Ectodermal cell (in vitro differentiated cells): ENCODE measurements at regions not wholly inside any gene's neighbourhood (a gene's known extent, or its start where the extent isn't known, plus 50 kb on each side); places are given as distances from the start of the nearest gene placed in this dataset.

Experiments used
- H3K27ac ChIP-seq: 2 replicates; pipeline ENCODE4 v1.7.0; 2013; ENCODE audit warnings: mild to moderate bottlenecking, low read depth, low read length; ENCODE audit not compliant: insufficient read depth, poor library complexity, severe bottlenecking
- H3K27me3 ChIP-seq: 2 replicates; pipeline ENCODE4 v1.7.0; 2013; ENCODE audit warnings: mild to moderate bottlenecking, low read length; ENCODE audit not compliant: insufficient read depth, control insufficient read depth, poor library complexity, severe bottlenecking
- H3K36me3 ChIP-seq: one replicate; pipeline ENCODE4 v1.7.0; 2013; ENCODE audit warnings: low read length; ENCODE audit not compliant: control insufficient read depth, insufficient read depth
- H3K4me1 ChIP-seq: one replicate; pipeline ENCODE4 v1.7.0; 2013; ENCODE audit warnings: low read length; ENCODE audit not compliant: control insufficient read depth, insufficient read depth
- H3K4me3 ChIP-seq: 2 replicates; pipeline ENCODE4 v1.7.0; 2013; ENCODE audit warnings: low read depth, low read length, control low read depth; ENCODE audit not compliant: insufficient read depth
- H3K9me3 ChIP-seq: 2 replicates; pipeline ENCODE4 v1.7.0; 2013; ENCODE audit warnings: mild to moderate bottlenecking, low read length, moderate library complexity; ENCODE audit not compliant: control insufficient read depth
- WGBS, 2 experiments: methylation state at CpG; one replicate each; pipeline ENCODE4 v1.1.7; 2013; ENCODE audit warnings: missing lambda C conversion rate in 2 of 2; 5-methylcytosine and 5-hydroxymethylcytosine counted together

DNA sequence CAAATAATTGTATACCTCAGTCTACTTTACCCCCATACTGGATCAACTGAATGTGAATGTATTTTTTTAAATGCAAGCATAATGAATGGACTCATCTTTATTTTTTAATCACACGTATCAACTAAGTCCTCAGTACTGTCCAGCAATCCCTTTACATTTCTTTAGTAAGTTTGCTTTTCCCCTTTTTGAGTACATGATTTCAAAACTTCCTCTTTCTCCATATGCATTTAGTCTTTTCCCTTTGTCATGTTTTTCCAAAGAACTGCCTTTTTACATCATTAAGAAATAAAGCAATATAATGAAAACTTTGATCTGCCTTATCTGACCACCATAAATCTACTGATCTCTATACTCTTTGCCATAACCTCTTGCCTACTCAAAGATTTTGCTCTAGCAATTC is 182.5 kb upstream of the AKR1E2 start:
- H3K9me3 ChIP-seq: no peaks in the 10 kb centered on the region
- no peak overlapping the region for H3K4me3 ChIP-seq
- no peak overlapping the region for H3K27ac ChIP-seq
- no peaks in the 10 kb centered on the region for H3K36me3 ChIP-seq
- WGBS, 2 experiments: 91 to 97% methylated on average over 1 of the region's 1 CpG
- no peaks in the 10 kb centered on the region for H3K27me3 ChIP-seq
- H3K4me1 ChIP-seq: no peaks in the 10 kb centered on the region

DNA sequence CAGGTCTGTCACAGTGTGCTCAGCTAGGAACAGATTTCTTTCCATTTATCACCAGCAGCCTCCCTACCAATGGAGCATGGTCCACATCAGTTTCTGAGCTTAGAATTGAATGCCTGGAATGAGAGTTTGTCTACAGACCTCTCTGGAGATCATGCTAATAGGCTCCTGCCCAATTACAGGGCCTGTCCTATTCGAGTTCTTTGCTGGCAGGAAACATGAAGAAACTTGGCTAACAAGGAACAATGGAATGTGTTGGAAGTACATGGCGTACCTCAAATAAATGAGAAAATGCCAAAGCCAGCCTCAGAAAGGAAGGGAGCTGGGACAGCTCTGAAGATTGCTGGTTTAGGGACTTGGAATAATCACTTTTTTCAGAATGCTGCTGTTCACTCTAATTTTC is 186.0 kb upstream of the AKR1E2 start:
- H3K27ac ChIP-seq: no peak overlapping the region
- WGBS, 2 experiments: 90 to 94% methylated on average over 2 of the region's 2 CpGs
- H3K9me3 ChIP-seq: no peaks in the 10 kb centered on the region
- H3K4me1 ChIP-seq: no peaks in the 10 kb centered on the region
- H3K36me3 ChIP-seq: no peaks in the 10 kb centered on the region
- no peak overlapping the region for H3K4me3 ChIP-seq
- H3K27me3 ChIP-seq: no peaks in the 10 kb centered on the region

DNA sequence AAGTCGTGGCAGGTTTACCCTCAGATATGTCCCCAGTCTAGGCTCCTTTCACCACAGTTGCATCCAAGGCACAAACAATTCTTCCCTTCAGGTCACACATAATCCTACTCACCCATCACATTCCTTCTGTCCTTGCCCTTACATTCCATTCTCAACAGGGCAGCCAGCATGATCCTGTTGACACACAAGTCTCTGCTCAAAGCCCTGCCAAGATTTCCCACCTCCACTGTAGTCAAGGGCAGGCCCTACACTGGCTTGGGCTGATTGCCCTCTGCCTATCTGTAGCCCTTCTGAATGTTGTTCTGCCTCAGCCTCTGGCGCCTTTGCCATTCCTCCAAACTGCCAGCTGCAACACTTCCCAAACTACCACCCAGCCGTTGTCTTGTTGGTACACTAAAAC is 187.9 kb upstream of the AKR1E2 start:
- Histone ChIP-seq H3K27me3 (no peaks in the 10 kb centered on the region), H3K4me1 (no peaks in the 10 kb centered on the region), H3K4me3 (no peak overlapping the region), H3K27ac (no peak overlapping the region), H3K9me3 (no peaks in the 10 kb centered on the region), H3K36me3 (no peaks in the 10 kb centered on the region)
- 89 to 95% methylated on average over 3 of the region's 3 CpGs for WGBS, 2 experiments

DNA sequence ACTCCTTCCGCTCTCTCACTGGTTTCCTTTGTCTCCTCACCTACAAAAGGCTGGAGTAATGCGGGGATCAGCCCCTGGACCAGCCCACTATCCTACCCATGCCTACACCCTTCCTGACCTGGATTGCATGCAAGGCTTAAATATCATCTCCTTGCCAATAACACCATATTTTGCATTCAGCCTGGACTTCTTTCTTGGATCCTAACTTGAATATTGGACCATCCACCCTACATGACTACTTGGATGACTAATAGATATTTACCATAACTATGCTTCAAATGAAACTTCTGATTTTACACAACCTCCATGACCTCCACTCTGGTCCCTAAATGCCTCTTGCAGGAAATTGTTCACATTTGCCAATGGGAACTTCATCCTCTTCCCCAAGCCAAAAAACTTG is 188.3 kb upstream of the AKR1E2 start:
- H3K4me1 ChIP-seq: no peaks in the 10 kb centered on the region

DNA sequence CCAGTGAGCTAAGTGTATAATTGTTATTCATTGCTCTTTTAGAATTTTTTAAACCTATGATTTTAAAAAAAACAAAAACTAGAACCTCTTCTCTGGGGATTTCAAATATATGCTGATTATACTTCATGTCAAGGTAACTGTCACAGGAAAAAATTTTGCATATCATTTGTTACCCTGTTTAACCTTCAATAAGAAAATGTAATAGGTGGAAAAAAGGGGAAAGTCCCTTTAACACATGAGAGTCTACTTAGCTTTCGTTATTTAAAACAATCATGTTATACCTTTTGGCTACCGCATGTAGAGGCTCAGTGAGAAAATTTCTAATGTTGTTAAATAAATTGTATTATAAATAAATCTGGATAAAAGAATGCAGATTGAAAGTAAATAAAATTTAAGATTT is 190.1 kb upstream of the AKR1E2 start:
- Histone ChIP-seq H3K27me3 (no peaks in the 10 kb centered on the region), H3K9me3 (no peaks in the 10 kb centered on the region), H3K4me1 (no peaks in the 10 kb centered on the region), H3K27ac (no peak overlapping the region), H3K36me3 (no peaks in the 10 kb centered on the region), H3K4me3 (no peak overlapping the region)
- 100% methylated on average over 1 of the region's 2 CpGs; no CpG with 5 or more reads in 1 of the 2 experiments for WGBS, 2 experiments

More for the DNA sequence above, 188.3 kb upstream of the AKR1E2 start:
- H3K36me3 ChIP-seq: no peaks in the 10 kb centered on the region
- no peak overlapping the region for H3K4me3 ChIP-seq
- H3K27me3 ChIP-seq: no peaks in the 10 kb centered on the region
- no peak overlapping the region for H3K27ac ChIP-seq
- H3K9me3 ChIP-seq: no peaks in the 10 kb centered on the region
- 85 to 93% methylated on average over 2 of the region's 2 CpGs for WGBS, 2 experiments

DNA sequence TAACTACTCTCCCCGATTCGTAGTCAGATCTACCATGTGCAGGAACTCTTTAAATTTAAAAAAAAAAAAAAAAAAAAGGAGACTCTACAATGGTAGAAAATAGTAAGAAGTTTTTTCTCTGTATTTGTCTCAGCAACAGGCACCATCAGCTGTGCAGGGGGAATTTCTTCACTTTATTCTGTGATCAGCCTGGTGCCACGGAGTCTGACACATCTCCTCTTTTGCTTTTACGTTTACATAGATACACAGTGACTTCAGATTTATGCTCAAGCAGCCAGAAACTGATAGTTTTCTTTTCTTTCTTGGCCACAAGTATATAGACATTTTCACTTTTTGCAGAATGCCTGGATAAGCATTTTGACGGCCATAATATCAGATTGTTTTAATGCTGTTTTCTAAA is 190.6 kb upstream of the AKR1E2 start:
- Histone ChIP-seq H3K36me3 (no peaks in the 10 kb centered on the region), H3K9me3 (no peaks in the 10 kb centered on the region), H3K4me3 (no peak overlapping the region), H3K27me3 (no peaks in the 10 kb centered on the region), H3K27ac (no peak overlapping the region), H3K4me1 (no peaks in the 10 kb centered on the region)
- WGBS, 2 experiments: 90 to 96% methylated on average over 2 to 3 of the region's 5 CpGs

DNA sequence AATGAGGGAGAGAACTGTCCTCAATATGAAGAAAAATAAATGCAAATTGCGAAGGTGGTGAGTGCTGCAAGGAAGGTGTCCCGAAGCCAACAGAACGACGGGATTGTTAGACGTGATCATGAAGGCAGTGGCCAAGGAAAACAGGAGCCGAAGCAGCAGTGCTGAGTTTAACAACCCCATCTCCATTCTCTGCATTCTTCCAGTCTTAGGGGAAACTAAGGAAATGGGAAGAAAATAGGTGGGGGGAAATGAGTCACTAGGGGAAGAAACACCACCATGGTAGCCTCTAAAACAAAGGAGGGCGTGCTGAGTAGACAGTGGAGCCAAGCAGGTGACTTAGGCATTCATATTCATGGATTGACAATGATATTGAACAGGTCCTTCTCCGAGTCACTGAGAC is 192.2 kb upstream of the AKR1E2 start:
- H3K36me3 ChIP-seq: no peaks in the 10 kb centered on the region
- no peaks in the 10 kb centered on the region for H3K9me3 ChIP-seq
- no peaks in the 10 kb centered on the region for H3K4me1 ChIP-seq
- H3K27me3 ChIP-seq: no peaks in the 10 kb centered on the region
- H3K4me3 ChIP-seq: no peak overlapping the region
- WGBS, 2 experiments: 94% methylated on average over 8 of the region's 8 CpGs
- H3K27ac ChIP-seq: no peak overlapping the region

DNA sequence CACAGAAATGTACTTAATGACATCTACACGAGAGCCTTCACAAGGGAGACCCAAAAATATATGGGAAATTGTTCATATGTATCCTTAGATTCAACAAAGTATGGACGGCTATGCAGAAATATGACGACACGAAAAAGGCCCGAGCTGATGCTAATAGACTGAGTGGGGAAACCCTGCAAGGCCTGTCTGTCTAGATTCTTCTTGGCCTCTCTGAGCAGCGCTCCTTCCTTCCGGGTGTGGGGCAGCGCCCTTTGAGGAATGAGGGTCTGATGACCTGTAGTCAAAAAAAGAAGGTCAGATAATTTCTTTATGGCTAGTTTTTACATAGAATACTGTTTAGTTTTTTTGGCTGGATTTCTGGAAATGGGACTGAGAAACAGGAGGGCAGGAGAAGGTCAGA is 192.8 kb upstream of the AKR1E2 start:
- WGBS, 2 experiments: 95 to 96% methylated on average over 8 of the region's 8 CpGs
- Histone ChIP-seq H3K9me3 (no peaks in the 10 kb centered on the region), H3K36me3 (no peaks in the 10 kb centered on the region), H3K4me1 (no peaks in the 10 kb centered on the region), H3K27ac (no peak overlapping the region), H3K27me3 (no peaks in the 10 kb centered on the region), H3K4me3 (no peak overlapping the region)

DNA sequence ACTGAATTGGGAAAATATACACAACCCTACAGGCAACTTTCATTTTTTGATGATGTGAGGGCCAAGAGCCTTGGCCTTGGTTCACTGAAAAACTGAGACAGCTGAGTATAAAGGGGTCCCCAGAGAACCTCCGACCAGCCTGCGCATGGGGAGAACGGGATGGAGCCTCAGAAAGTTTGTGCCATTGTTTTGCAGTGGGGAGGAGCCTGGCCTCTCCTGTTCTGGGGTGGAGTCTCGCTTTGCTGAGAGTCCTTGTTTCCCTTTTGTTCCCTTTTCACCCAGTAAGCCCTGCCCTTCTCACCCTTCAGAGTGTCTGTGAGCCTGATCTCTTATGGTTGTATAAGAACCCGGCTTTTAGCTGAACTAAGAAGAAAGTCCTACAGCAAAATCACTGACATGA is 193.2 kb upstream of the AKR1E2 start:
- Histone ChIP-seq H3K27me3 (no peaks in the 10 kb centered on the region), H3K4me3 (no peak overlapping the region), H3K9me3 (no peaks in the 10 kb centered on the region), H3K4me1 (no peaks in the 10 kb centered on the region), H3K27ac (no peak overlapping the region), H3K36me3 (no peaks in the 10 kb centered on the region)
- 78 to 85% methylated on average over 4 to 5 of the region's 5 CpGs for WGBS, 2 experiments

DNA sequence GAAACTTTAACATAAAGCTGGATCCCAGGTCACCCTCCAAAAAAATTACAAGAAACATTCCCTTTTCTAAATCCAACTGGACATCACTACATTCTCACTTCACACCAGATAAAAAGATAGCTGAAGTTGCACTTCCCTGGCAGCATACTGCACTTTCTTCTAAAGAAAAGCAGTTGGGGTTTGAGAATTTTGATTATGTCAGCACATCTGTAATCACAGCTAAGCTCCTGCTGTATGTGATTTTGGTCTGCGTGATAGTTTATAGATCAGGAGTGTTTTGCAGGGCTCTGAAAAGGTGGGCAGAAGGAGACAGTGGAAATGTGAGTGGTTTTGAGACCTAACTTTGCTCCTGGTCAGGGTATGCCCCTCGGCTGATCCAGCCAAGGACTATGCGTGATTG is 199.1 kb upstream of the AKR1E2 start:
- 95% methylated on average over 3 of the region's 3 CpGs for WGBS, 2 experiments
- Histone ChIP-seq H3K4me1 (no peaks in the 10 kb centered on the region), H3K4me3 (no peak overlapping the region), H3K36me3 (no peaks in the 10 kb centered on the region), H3K9me3 (no peaks in the 10 kb centered on the region), H3K27me3 (no peaks in the 10 kb centered on the region), H3K27ac (no peak overlapping the region)

DNA sequence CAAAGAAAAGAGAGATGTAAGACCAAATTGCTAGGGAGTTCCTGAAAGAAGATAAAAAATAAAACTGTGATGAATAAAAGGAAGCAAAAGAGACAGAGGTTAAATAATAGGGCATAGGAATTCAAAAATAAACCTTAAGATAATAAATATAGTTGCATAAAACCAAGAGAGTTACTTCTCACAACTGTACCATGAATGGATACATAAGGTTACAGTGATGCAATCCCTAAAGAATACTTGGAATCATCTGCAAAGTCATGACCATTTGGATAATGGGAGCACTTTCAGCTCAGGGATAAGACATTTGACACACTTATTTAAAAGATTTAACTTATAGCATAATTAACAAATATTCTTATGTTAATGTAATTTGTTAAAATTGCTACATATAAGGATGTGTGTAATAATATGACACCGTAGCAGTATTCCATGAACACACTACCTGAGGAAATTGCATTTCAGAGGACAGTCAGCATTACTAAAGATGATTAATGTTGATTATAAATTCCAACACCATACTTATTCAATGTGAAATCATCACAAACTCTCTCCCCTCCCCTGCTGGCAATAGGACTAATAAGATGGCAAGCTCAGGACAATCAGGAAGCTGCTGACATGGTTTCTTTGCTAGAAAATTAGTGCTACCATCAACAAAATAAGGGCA is 202.1 kb upstream of the AKR1E2 start:
- no peaks in the 10 kb centered on the region for H3K27me3 ChIP-seq
- no peak overlapping the region for H3K27ac ChIP-seq
- WGBS, 2 experiments: no CpG with 5 or more reads among the region's 1 CpG
- no peaks in the 10 kb centered on the region for H3K36me3 ChIP-seq
- H3K9me3 ChIP-seq: no peaks in the 10 kb centered on the region
- H3K4me3 ChIP-seq: no peak overlapping the region
- H3K4me1 ChIP-seq: no peaks in the 10 kb centered on the region
